ENCODE measurements at regions not wholly inside any gene's neighbourhood (a gene's known extent, or its start where the extent isn't known, plus 50 kb on each side); places are given as distances from the start of the nearest gene placed in this dataset.

- H3K4me1 ChIP-seq: peaks cover 8% of the 10 kb centered on the region
- no peak overlapping the region for H3K4me2 ChIP-seq
- no peaks in the 10 kb centered on the region for H3K27me3 ChIP-seq
- H3K9me3 Mint-ChIP-seq: peaks cover 1% of the 10 kb centered on the region
- H3K4me3 Mint-ChIP-seq: no peak overlapping the region
- peaks cover 8% of the 10 kb centered on the region for H3K4me1 Mint-ChIP-seq
- H3K27me3 Mint-ChIP-seq (ENCODE audit: insufficient read depth, low read depth): peaks cover 4% of the 10 kb centered on the region
- no peaks in the 10 kb centered on the region for H4K20me1 ChIP-seq (ENCODE audit: low read depth)
- TF ChIP-seq EZH2phosphoT487 (IDR thresholded peaks at IDR 0.05) (no peak), EZH2 (IDR thresholded peaks at IDR 0.05) (no peak), CTCF (IDR thresholded peaks at IDR 0.05) (no peak)
- no peaks in the 10 kb centered on the region for H3K79me2 ChIP-seq (ENCODE audit: low read depth)
- no peak overlapping the region for H3K9ac ChIP-seq
- no peak overlapping the region for H3K27ac Mint-ChIP-seq
- no peaks in the 10 kb centered on the region for H3K36me3 Mint-ChIP-seq
- no peaks in the 10 kb centered on the region for H3K9me3 ChIP-seq (ENCODE audit: low read depth)
- H3F3A ChIP-seq (ENCODE audit: low read depth): no peaks in the 10 kb centered on the region
- H3K27ac ChIP-seq: no peak overlapping the region
- no peak overlapping the region for H3K4me3 ChIP-seq
- no peak for DNase-seq (ENCODE audit: low spot score)
- H3K36me3 ChIP-seq: no peaks in the 10 kb centered on the region
- H2AFZ ChIP-seq (replicated peaks): no peak overlapping the region
These were observed 139.3 kb upstream of the LMNTD1 start for GRCh38 chr12:25692115-25693035.

GRCh38 chr12:25694072-25694471 lies 141.0 kb upstream of the LMNTD1 start:
- no peaks in the 10 kb centered on the region for H3K27me3 ChIP-seq
- H4K20me1 ChIP-seq (ENCODE audit: low read depth): no peaks in the 10 kb centered on the region
- no peak overlapping the region for H3K4me3 ChIP-seq
- H3K4me2 ChIP-seq: no peak overlapping the region
- H3K36me3 ChIP-seq: no peaks in the 10 kb centered on the region
- peaks cover 8% of the 10 kb centered on the region for H3K4me1 ChIP-seq
- H3K9ac ChIP-seq: no peak overlapping the region
- no peaks in the 10 kb centered on the region for H3F3A ChIP-seq (ENCODE audit: low read depth)
- TF ChIP-seq EZH2phosphoT487 (IDR thresholded peaks at IDR 0.05) (no peak), EZH2 (IDR thresholded peaks at IDR 0.05) (no peak), CTCF (IDR thresholded peaks at IDR 0.05) (no peak)
- Mint-ChIP-seq H3K27me3 (ENCODE audit: insufficient read depth, low read depth) (peaks cover 4% of the 10 kb centered on the region), H3K36me3 (no peaks in the 10 kb centered on the region), H3K27ac (no peak overlapping the region), H3K4me1 (peaks cover 8% of the 10 kb centered on the region), H3K9me3 (no peaks in the 10 kb centered on the region), H3K4me3 (no peak overlapping the region)
- no peaks in the 10 kb centered on the region for H3K79me2 ChIP-seq (ENCODE audit: low read depth)
- no peak overlapping the region for H3K27ac ChIP-seq
- no peak overlapping the region for H2AFZ ChIP-seq (replicated peaks)
- DNase-seq (ENCODE audit: low spot score): no peak
- no peaks in the 10 kb centered on the region for H3K9me3 ChIP-seq (ENCODE audit: low read depth)

GRCh38 chr12:25695574-25695973 lies 142.5 kb upstream of the LMNTD1 start:
- Mint-ChIP-seq H3K36me3 (no peaks in the 10 kb centered on the region), H3K4me1 (peaks cover 8% of the 10 kb centered on the region), H3K27ac (no peak overlapping the region), H3K9me3 (no peaks in the 10 kb centered on the region), H3K4me3 (no peak overlapping the region), H3K27me3 (ENCODE audit: insufficient read depth, low read depth) (peaks cover 4% of the 10 kb centered on the region)
- Histone ChIP-seq H3K27ac (no peak overlapping the region), H3K4me2 (no peak overlapping the region), H3K4me3 (no peak overlapping the region), H2AFZ (replicated peaks) (no peak overlapping the region), H4K20me1 (ENCODE audit: low read depth) (no peaks in the 10 kb centered on the region), H3F3A (ENCODE audit: low read depth) (no peaks in the 10 kb centered on the region), H3K27me3 (no peaks in the 10 kb centered on the region), H3K9me3 (ENCODE audit: low read depth) (no peaks in the 10 kb centered on the region), H3K79me2 (ENCODE audit: low read depth) (no peaks in the 10 kb centered on the region), H3K4me1 (peaks cover 3% of the 10 kb centered on the region), H3K36me3 (no peaks in the 10 kb centered on the region), H3K9ac (no peak overlapping the region)
- TF ChIP-seq CTCF (IDR thresholded peaks at IDR 0.05) (no peak), EZH2 (IDR thresholded peaks at IDR 0.05) (no peak), EZH2phosphoT487 (IDR thresholded peaks at IDR 0.05) (no peak)
- DNase-seq (ENCODE audit: low spot score): no peak

All from neural progenitor cell (in vitro differentiated cells).